Sigmoid colon (tissue), 6 donors: ENCODE measurements at regions not wholly inside any gene's neighbourhood (a gene's known extent, or its start where the extent isn't known, plus 50 kb on each side); places are given as distances from the start of the nearest gene placed in this dataset.
"Not testable (repeated sequence)": the region's sequence is repeated elsewhere in the genome, so short reads cannot be mapped to it uniquely, and the experiment has no call there.

Source experiments
- DNase-seq: peaks from one replicate; pipeline ENCODE4 v3.0.0-alpha.2; 2019
- H3K27ac ChIP-seq, 4 donors: fragments of 200-600 bp; sonication (generic); one replicate each; pipeline ENCODE4 v1.5.1; 2016 to 2019; ENCODE audit warnings: mild to moderate bottlenecking in 1 of 4
- H3K27me3 ChIP-seq, 3 donors: fragments of 200-600 bp; sonication (generic); one replicate each; pipeline ENCODE4 v1.5.1; 2019; ENCODE audit warnings: mild to moderate bottlenecking in 1 of 3
- H3K36me3 ChIP-seq, 4 donors: fragments of 200-600 bp; sonication (generic); one replicate each; pipeline ENCODE4 v1.5.1; 2016 to 2019
- H3K4me1 ChIP-seq, 4 donors: fragments of 200-600 bp; sonication (generic); one replicate each; pipeline ENCODE4 v1.5.1; 2017 to 2019
- H3K4me3 ChIP-seq, 4 donors: fragments of 200-600 bp; sonication (generic); one replicate each; pipeline ENCODE4 v1.5.1; 2017 to 2019; ENCODE audit warnings: mild to moderate bottlenecking in 2 of 4, moderate library complexity in 1 of 4
- H3K9me3 ChIP-seq, 4 donors: fragments of 200-600 bp in 3 of 4; sonication (generic) in 3 of 4; one replicate each; pipeline versions ENCODE4 v1.5.1 to v1.6.1; 2013 to 2019
- EP300 ChIP-seq, 4 donors: sonication (generic); formaldehyde crosslinking; IDR thresholded peaks; one replicate each; pipeline ENCODE4 v1.6.1; 2017; ENCODE audit warnings: antibody characterized with exemption in 4 of 4
- POLR2A ChIP-seq, 2 donors: fragments of 450-650 bp; IDR thresholded peaks; one replicate each; pipeline ENCODE4 v1.6.1; 2016; ENCODE audit warnings: antibody characterized with exemption in 2 of 2, mild to moderate bottlenecking in 2 of 2, moderate library complexity in 2 of 2
- POLR2AphosphoS5 ChIP-seq, 4 donors: sonication (generic); formaldehyde crosslinking; IDR thresholded peaks; one replicate each; pipeline ENCODE4 v1.6.1; 2017; ENCODE audit warnings: antibody characterized with exemption in 4 of 4
- WGBS, 2 donors: extraction: QIAGEN DNeasy Blood & Tissue Kit; methylation state at CpG; one replicate each; pipeline ENCODE4 v1.1.7; 2013; 5-methylcytosine and 5-hydroxymethylcytosine counted together
- intact Hi-C: fragments of 100-400 bp; cut with DNase I; formaldehyde crosslinking; loops from one replicate; pipeline ENCODE4 v1.15.1; 2023
- TF ChIP-seq, protein P1 (sequence below), 4 experiments: fragments of 450-650 bp in 3 of 4; fragments of 200-600 bp in 1 of 4; IDR thresholded peaks; one replicate each; pipeline ENCODE4 v1.5.1; 2016 to 2019; ENCODE audit warnings: antibody characterized with exemption in 4 of 4, mild to moderate bottlenecking in 3 of 4, moderate library complexity in 2 of 4
- donor health status: healthy with polysubstance abuse.
- donor health status: healthy.

DNA sequence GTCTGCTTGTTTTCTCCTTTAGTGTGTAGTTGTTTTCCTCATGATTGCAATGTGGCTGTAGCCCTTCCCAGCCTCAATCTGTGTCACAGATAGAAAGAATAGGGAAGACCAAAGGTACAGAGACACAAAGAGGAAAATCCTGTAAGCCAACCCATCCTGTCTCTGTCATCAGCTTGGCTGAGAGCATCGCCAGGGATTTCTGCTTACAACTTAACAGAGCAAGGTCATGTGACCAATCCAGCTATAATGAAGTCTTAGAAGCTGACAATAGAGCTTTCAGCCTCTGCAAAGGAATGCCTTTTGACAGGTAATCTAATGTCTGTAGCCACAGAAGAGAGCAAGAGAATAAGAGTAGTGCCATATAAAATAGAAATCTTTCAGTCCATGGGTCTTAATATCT, 1598.0 kb upstream of the AGA start:
- H3K4me3 ChIP-seq = no peak overlapping the region
- no peak for DNase-seq
- TF ChIP-seq POLR2A (IDR thresholded peaks at IDR 0.05) = no peak
- no peak for TF ChIP-seq EP300 (IDR thresholded peaks at IDR 0.05)
- no peak for TF ChIP-seq POLR2AphosphoS5 (IDR thresholded peaks at IDR 0.05)
- TF ChIP-seq, protein P1, sequence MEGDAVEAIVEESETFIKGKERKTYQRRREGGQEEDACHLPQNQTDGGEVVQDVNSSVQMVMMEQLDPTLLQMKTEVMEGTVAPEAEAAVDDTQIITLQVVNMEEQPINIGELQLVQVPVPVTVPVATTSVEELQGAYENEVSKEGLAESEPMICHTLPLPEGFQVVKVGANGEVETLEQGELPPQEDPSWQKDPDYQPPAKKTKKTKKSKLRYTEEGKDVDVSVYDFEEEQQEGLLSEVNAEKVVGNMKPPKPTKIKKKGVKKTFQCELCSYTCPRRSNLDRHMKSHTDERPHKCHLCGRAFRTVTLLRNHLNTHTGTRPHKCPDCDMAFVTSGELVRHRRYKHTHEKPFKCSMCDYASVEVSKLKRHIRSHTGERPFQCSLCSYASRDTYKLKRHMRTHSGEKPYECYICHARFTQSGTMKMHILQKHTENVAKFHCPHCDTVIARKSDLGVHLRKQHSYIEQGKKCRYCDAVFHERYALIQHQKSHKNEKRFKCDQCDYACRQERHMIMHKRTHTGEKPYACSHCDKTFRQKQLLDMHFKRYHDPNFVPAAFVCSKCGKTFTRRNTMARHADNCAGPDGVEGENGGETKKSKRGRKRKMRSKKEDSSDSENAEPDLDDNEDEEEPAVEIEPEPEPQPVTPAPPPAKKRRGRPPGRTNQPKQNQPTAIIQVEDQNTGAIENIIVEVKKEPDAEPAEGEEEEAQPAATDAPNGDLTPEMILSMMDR (IDR thresholded peaks at IDR 0.05) = no peak
- no peaks in the 10 kb centered on the region for H3K36me3 ChIP-seq
- H3K9me3 ChIP-seq = no peaks in the 10 kb centered on the region
- no peak overlapping the region for H3K27ac ChIP-seq
- intact Hi-C loops = no loop called here
- 38 to 51% methylated on average over 1 of the region's 1 CpG for WGBS, 2 donors
- H3K4me1 ChIP-seq = no peaks in the 10 kb centered on the region
- H3K27me3 ChIP-seq = no peaks in the 10 kb centered on the region

DNA sequence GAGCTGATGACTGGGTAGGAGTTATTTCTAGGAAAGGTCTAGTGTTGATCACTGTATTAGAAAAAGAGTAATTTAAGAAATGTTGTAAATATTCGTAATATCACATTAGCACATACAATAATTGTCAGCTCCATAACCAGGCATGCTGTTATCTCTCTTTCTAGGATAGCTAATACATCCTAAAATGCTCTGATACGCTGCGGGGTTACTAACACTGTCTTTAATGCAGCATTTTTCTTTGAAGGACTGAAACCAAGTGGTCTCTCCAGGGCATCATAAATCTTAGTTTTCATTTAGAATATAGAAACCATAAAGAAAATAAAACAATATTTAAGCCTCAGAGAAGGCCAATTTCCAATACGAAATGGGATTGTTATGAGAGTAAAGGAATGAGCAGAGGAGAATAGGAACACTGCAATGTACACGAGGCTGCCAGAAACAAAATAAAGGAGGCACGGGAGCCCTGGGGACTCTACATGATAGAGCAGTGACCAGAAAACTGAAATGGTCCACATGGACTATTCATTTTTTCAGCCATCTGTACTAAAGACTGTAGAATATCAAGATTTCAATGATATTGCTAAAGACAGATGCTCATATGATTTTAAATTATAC, 1606.7 kb upstream of the AGA start:
- no peak overlapping the region for H3K4me3 ChIP-seq
- 62 to 68% methylated on average over 6 of the region's 6 CpGs for WGBS, 2 donors
- TF ChIP-seq, protein P1 (IDR thresholded peaks at IDR 0.05) = no peak
- TF ChIP-seq EP300 (IDR thresholded peaks at IDR 0.05) = no peak
- TF ChIP-seq POLR2AphosphoS5 (IDR thresholded peaks at IDR 0.05) = no peak
- TF ChIP-seq POLR2A (IDR thresholded peaks at IDR 0.05) = no peak
- H3K27me3 ChIP-seq = no peaks in the 10 kb centered on the region
- intact Hi-C loops = no loop called here
- no peaks in the 10 kb centered on the region for H3K9me3 ChIP-seq
- H3K36me3 ChIP-seq = no peaks in the 10 kb centered on the region
- no peak for DNase-seq
- no peak overlapping the region for H3K27ac ChIP-seq
- H3K4me1 ChIP-seq = no peaks in the 10 kb centered on the region

DNA sequence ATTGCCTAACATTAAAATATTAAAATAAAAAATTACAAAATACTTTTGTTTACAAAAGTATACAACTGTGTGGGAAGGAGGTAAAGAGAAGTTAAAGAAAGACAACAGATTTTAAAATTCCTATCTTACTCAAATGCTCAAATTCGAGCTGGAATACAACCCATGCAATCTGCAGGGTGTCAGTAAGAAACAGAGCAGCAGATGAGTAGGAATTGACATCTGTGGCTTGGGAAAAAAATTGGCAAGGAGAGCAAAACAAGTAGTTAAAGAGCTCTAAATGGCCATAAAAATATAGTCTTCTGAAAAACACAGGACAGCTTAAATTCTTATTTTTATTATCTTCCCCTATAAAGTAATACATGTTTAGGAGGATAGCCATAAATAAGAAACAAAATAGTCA, 1609.0 kb upstream of the AGA start:
- Histone ChIP-seq H3K9me3 (no peaks in the 10 kb centered on the region), H3K36me3 (no peaks in the 10 kb centered on the region), H3K27ac (no peak overlapping the region), H3K27me3 (no peaks in the 10 kb centered on the region), H3K4me3 (no peak overlapping the region), H3K4me1 (no peaks in the 10 kb centered on the region)
- intact Hi-C loops = no loop called here
- TF ChIP-seq POLR2AphosphoS5 (IDR thresholded peaks at IDR 0.05) = no peak
- TF ChIP-seq, protein P1 (IDR thresholded peaks at IDR 0.05) = no peak
- no peak for TF ChIP-seq EP300 (IDR thresholded peaks at IDR 0.05)
- no peak for TF ChIP-seq POLR2A (IDR thresholded peaks at IDR 0.05)
- WGBS, 2 donors = 7 to 35% methylated on average over 1 of the region's 1 CpG
- no peak for DNase-seq

DNA sequence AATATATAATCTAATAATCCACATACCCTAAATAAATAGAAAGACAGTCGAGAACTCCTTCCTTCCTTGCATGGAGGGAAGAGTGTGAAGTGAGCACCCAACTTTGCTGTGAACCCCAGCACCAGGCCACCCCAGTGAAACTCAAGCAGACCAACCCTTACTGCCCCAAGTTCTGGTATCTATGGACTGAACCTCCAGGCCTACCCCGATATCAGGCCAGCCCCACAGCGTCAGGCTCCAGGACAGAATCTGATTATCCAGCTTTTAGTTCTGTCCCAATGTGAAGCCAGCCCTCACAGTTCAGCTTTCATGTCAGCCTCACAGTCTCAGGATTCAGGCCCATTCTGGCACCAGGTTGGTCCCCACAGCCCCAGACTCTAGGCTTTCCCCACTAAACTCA, 1617.2 kb upstream of the AGA start:
- DNase-seq = no peak
- intact Hi-C loops = no loop called here
- WGBS, 2 donors = 88 to 89% methylated on average over 3 of the region's 3 CpGs
- Histone ChIP-seq H3K27ac (no peak overlapping the region), H3K4me3 (no peak overlapping the region), H3K36me3 (no peaks in the 10 kb centered on the region), H3K4me1 (no peaks in the 10 kb centered on the region), H3K9me3 (no peaks in the 10 kb centered on the region), H3K27me3 (no peaks in the 10 kb centered on the region)
- TF ChIP-seq, protein P1 (IDR thresholded peaks at IDR 0.05) = no peak
- TF ChIP-seq EP300 (IDR thresholded peaks at IDR 0.05) (no peak), POLR2A (IDR thresholded peaks at IDR 0.05) (no peak), POLR2AphosphoS5 (IDR thresholded peaks at IDR 0.05) (no peak)

DNA sequence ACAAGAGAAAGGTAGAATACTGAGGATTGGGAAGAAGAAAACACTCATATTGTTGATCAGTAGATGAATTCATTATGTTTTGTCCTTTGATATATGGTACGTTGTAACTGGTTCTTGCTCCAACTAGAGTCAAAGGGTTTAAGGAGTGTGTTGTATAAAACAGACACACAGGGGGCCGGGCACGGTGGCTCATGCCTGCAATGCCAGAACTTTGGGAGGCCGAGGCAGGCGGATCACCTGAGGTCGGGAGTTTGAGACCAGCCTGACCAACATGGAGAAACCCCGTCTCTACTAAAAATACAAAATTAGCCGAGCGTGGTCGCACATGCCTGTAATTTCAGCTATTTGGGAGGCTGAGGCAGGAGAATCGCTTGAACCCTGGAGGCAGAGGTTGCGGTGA, 1624.0 kb upstream of the AGA start:
- DNase-seq, intact Hi-C loops, H3K27me3 ChIP-seq, H3K4me3 ChIP-seq, H3K27ac ChIP-seq, H3K4me1 ChIP-seq, H3K36me3 ChIP-seq, H3K9me3 ChIP-seq: not testable (repeated sequence)
- WGBS, 2 donors = 94% methylated on average over 12 of the region's 12 CpGs
